ENCODE measurements at regions not wholly inside any gene's neighbourhood (a gene's known extent, or its start where the extent isn't known, plus 50 kb on each side); places are given as distances from the start of the nearest gene placed in this dataset.

GRCh38 chr11:121767433-121767832 is 314.7 kb upstream of the SORL1-AS1 start:
- Histone ChIP-seq H3K9me2 (ENCODE audit: insufficient read depth, low read length) (no peaks in the 10 kb centered on the region), H3K9me3 (ENCODE audit: low read length) (no peaks in the 10 kb centered on the region), H3K27ac (ENCODE audit: low read depth, low read length, poor library complexity, severe bottlenecking) (no peak overlapping the region), H3K4me3 (ENCODE audit: low read depth, low read length, poor library complexity, severe bottlenecking) (no peak overlapping the region), H4K20me1 (ENCODE audit: insufficient read depth, low read length) (no peaks in the 10 kb centered on the region), H3K79me2 (ENCODE audit: insufficient read depth, low read depth, low read length) (no peaks in the 10 kb centered on the region), H2AFZ (ENCODE audit: low read length) (no peak overlapping the region), H3K4me1 (ENCODE audit: insufficient read depth, low read length, poor library complexity, severe bottlenecking) (peaks cover 18% of the 10 kb centered on the region), H3K36me3 (ENCODE audit: insufficient read depth, low read length) (no peaks in the 10 kb centered on the region), H3K4me2 (ENCODE audit: low read length) (no peak overlapping the region)
- ChIA-PET POLR2A (interaction anchor here (0.6 kb wide), 1 partner anchor 598 kb away, joined by 3 read pairs; no protein-coding TSS in a partner anchor), CTCF (ENCODE audit: unreplicated experiment) (no interaction called here)
- BruUV-seq (replicated peaks), result no TSS peak
- intact Hi-C loops (cut with micrococcal nuclease; ENCODE audit: unreplicated experiment), result no loop called here
- DNase-seq (ENCODE audit: low spot score), result no peak
- TF ChIP-seq, protein P1, sequence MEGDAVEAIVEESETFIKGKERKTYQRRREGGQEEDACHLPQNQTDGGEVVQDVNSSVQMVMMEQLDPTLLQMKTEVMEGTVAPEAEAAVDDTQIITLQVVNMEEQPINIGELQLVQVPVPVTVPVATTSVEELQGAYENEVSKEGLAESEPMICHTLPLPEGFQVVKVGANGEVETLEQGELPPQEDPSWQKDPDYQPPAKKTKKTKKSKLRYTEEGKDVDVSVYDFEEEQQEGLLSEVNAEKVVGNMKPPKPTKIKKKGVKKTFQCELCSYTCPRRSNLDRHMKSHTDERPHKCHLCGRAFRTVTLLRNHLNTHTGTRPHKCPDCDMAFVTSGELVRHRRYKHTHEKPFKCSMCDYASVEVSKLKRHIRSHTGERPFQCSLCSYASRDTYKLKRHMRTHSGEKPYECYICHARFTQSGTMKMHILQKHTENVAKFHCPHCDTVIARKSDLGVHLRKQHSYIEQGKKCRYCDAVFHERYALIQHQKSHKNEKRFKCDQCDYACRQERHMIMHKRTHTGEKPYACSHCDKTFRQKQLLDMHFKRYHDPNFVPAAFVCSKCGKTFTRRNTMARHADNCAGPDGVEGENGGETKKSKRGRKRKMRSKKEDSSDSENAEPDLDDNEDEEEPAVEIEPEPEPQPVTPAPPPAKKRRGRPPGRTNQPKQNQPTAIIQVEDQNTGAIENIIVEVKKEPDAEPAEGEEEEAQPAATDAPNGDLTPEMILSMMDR (conservative IDR thresholded peaks at IDR 0.05; ENCODE audit: low read length), result no peak
- no peak for TF ChIP-seq EZH2phosphoT487 (IDR thresholded peaks at IDR 0.05; ENCODE audit: borderline replicate concordance, low read depth, low read length)

DNA sequence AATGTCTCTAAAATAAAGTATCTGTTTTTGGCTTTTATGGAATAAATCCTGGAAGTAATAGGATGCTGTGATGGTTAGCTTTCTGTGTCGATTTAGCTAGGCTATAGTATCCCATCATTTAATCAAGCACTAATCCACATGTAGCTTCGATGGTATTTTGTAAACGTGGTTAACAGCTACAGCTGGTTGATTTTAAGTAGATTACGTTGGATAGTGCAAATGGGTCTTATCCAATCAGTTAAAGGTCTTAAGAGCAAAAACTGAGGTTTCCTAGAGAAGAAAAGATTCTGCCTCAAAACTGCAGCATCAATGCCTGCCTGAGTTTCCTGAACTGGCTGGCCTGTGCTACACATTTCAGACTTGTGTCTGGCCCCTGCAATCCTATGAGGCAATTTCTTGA is 314.2 kb upstream of the SORL1-AS1 start:
- no peak overlapping the region for H3K4me2 ChIP-seq (ENCODE audit: low read length)
- no peaks in the 10 kb centered on the region for H3K9me3 ChIP-seq (ENCODE audit: low read length)
- POLR2A ChIA-PET, result interaction anchor here (0.6 to 1.0 kb wide), 2 partner anchors 9 to 599 kb away, joined by 3 read pairs; no protein-coding TSS in a partner anchor
- CTCF ChIA-PET (ENCODE audit: unreplicated experiment), result no interaction called here
- no peaks in the 10 kb centered on the region for H4K20me1 ChIP-seq (ENCODE audit: insufficient read depth, low read length)
- no peak overlapping the region for H3K4me3 ChIP-seq (ENCODE audit: low read depth, low read length, poor library complexity, severe bottlenecking)
- intact Hi-C loops (cut with micrococcal nuclease; ENCODE audit: unreplicated experiment), result no loop called here
- no TSS peak for BruUV-seq (replicated peaks)
- no peak for DNase-seq (ENCODE audit: low spot score)
- no peaks in the 10 kb centered on the region for H3K79me2 ChIP-seq (ENCODE audit: insufficient read depth, low read depth, low read length)
- TF ChIP-seq EZH2phosphoT487 (IDR thresholded peaks at IDR 0.05; ENCODE audit: borderline replicate concordance, low read depth, low read length), result no peak
- TF ChIP-seq, protein P1 (conservative IDR thresholded peaks at IDR 0.05; ENCODE audit: low read length), result no peak
- H3K9me2 ChIP-seq (ENCODE audit: insufficient read depth, low read length), result no peaks in the 10 kb centered on the region
- peaks cover 18% of the 10 kb centered on the region for H3K4me1 ChIP-seq (ENCODE audit: insufficient read depth, low read length, poor library complexity, severe bottlenecking)
- H3K27ac ChIP-seq (ENCODE audit: low read depth, low read length, poor library complexity, severe bottlenecking), result no peak overlapping the region
- H2AFZ ChIP-seq (ENCODE audit: low read length), result no peak overlapping the region
- H3K36me3 ChIP-seq (ENCODE audit: insufficient read depth, low read length), result no peaks in the 10 kb centered on the region

DNA sequence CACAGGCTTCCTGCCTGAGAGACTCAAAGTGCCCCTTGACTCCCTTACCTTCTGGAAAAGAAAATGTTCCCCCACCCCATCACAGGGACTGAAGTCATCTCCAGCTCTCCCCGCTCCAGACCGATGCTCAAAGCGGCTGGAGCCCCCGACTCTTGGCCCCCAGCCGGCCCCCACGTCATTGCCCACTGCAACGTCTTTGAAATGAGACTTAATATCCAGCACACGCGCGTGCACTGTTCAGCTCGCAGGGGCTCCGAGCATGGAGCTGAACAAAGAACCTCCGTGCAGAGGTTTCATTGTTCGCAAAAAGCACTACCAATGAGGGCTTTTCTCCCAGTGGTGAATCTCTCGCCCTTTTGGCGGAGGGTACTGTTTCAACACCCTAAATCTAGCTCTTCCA is 313.4 kb upstream of the SORL1-AS1 start:
- TF ChIP-seq, protein P1 (conservative IDR thresholded peaks at IDR 0.05; ENCODE audit: low read length), result no peak
- no peak for TF ChIP-seq EZH2phosphoT487 (IDR thresholded peaks at IDR 0.05; ENCODE audit: borderline replicate concordance, low read depth, low read length)
- peaks cover 18% of the 10 kb centered on the region for H3K4me1 ChIP-seq (ENCODE audit: insufficient read depth, low read length, poor library complexity, severe bottlenecking)
- POLR2A ChIA-PET, result interaction anchor here (1.0 kb wide), 1 partner anchor 9 kb away, joined by 3 read pairs; no protein-coding TSS in a partner anchor
- no peak overlapping the region for H3K27ac ChIP-seq (ENCODE audit: low read depth, low read length, poor library complexity, severe bottlenecking)
- no peaks in the 10 kb centered on the region for H3K9me3 ChIP-seq (ENCODE audit: low read length)
- no TSS peak for BruUV-seq (replicated peaks)
- no peaks in the 10 kb centered on the region for H3K36me3 ChIP-seq (ENCODE audit: insufficient read depth, low read length)
- no peaks in the 10 kb centered on the region for H3K79me2 ChIP-seq (ENCODE audit: insufficient read depth, low read depth, low read length)
- no peak overlapping the region for H2AFZ ChIP-seq (ENCODE audit: low read length)
- intact Hi-C loops (cut with micrococcal nuclease; ENCODE audit: unreplicated experiment), result no loop called here
- no peaks in the 10 kb centered on the region for H4K20me1 ChIP-seq (ENCODE audit: insufficient read depth, low read length)
- no peak overlapping the region for H3K4me2 ChIP-seq (ENCODE audit: low read length)
- CTCF ChIA-PET (ENCODE audit: unreplicated experiment), result no interaction called here
- no peak for DNase-seq (ENCODE audit: low spot score)
- no peak overlapping the region for H3K4me3 ChIP-seq (ENCODE audit: low read depth, low read length, poor library complexity, severe bottlenecking)
- H3K9me2 ChIP-seq (ENCODE audit: insufficient read depth, low read length), result no peaks in the 10 kb centered on the region
